Body of pancreas (tissue), 4 donors: ENCODE measurements at regions not wholly inside any gene's neighbourhood (a gene's known extent, or its start where the extent isn't known, plus 50 kb on each side); places are given as distances from the start of the nearest gene placed in this dataset.

ENCODE experiments used
- POLR2A ChIP-seq, 3 donors: fragments of 450-650 bp; IDR thresholded peaks; one replicate each; pipeline ENCODE4 v1.6.1; 2016; ENCODE audit warnings: antibody characterized with exemption in 3 of 3, mild to moderate bottlenecking in 2 of 3
- TF ChIP-seq, protein P1 (sequence below), 7 experiments: fragments of 450-650 bp in 4 of 7; fragments of 200-600 bp in 3 of 7; sonication (generic) in 3 of 7; IDR thresholded peaks; one replicate each; pipeline ENCODE4 v1.5.1; 2016 to 2019; ENCODE audit warnings: antibody characterized with exemption in 7 of 7

DNA sequence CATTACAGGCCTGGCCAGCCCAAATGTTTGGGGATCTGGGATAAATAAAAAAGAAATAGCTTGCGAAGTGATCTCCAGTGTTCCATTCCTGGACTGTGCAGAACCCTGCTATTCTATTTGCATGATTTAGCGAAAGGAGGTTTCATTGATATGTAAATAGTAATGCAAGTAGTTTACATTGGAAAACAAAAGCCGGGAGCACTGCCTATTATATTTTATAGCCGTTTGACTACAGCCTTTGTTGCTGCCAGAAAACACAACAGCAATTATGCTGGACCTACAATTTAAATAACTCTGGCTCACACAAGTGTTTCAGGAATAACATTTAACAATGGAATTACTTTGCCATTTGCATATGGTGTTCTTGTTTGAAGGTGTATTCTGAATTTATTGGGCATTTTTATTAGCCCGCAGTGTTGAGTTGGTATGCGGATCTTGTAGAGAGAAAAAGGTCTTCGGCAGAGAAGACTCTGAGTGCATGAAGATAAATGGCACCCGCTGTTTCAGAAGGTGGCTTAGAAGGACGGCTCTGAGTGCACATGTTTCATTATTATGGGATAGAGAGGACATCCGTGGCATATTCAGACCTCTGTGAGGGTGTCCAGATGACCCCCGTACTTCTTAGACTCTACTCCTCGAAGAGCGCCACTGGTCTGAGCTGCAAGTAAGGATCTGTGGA is 315.0 kb downstream of the BRD1 start:
- no peak for TF ChIP-seq POLR2A (IDR thresholded peaks at IDR 0.05)
- TF ChIP-seq, protein P1, sequence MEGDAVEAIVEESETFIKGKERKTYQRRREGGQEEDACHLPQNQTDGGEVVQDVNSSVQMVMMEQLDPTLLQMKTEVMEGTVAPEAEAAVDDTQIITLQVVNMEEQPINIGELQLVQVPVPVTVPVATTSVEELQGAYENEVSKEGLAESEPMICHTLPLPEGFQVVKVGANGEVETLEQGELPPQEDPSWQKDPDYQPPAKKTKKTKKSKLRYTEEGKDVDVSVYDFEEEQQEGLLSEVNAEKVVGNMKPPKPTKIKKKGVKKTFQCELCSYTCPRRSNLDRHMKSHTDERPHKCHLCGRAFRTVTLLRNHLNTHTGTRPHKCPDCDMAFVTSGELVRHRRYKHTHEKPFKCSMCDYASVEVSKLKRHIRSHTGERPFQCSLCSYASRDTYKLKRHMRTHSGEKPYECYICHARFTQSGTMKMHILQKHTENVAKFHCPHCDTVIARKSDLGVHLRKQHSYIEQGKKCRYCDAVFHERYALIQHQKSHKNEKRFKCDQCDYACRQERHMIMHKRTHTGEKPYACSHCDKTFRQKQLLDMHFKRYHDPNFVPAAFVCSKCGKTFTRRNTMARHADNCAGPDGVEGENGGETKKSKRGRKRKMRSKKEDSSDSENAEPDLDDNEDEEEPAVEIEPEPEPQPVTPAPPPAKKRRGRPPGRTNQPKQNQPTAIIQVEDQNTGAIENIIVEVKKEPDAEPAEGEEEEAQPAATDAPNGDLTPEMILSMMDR (IDR thresholded peaks at IDR 0.05): no peak
